ENCODE measurements at regions not wholly inside any gene's neighbourhood (a gene's known extent, or its start where the extent isn't known, plus 50 kb on each side); places are given as distances from the start of the nearest gene placed in this dataset.

GRCh38 chr4:115278830-115279229 lies 165.4 kb upstream of the NDST4 start:
- DNase-seq (no peak), ATAC-seq (ENCODE audit: poor library complexity) (no peak)
- Histone ChIP-seq H3K27ac (ENCODE audit: low read depth in 1 of 2, low read length in 2 of 2) (no peak overlapping the region), H3K36me3 (ENCODE audit: insufficient read depth, low read length) (no peaks in the 10 kb centered on the region), H3K9me3 (ENCODE audit: control insufficient read depth in 1 of 2, insufficient read depth in 1 of 2, low read length in 2 of 2) (peaks cover 0 to 3% of the 10 kb centered on the region in 2 experiments), H3K4me1 (ENCODE audit: insufficient read depth, low read length) (peaks cover 2% of the 10 kb centered on the region), H3K27me3 (ENCODE audit: control insufficient read depth in 1 of 2, insufficient read depth in 2 of 2, low read length in 2 of 2) (no peaks in the 10 kb centered on the region), H3K4me3 (ENCODE audit: low read length) (no peak overlapping the region)
- peaks cover 7% of the 10 kb centered on the region for H3K4me1 Mint-ChIP-seq (ENCODE audit: low read depth)
- no peaks in the 10 kb centered on the region for H3K36me3 Mint-ChIP-seq (ENCODE audit: low read depth)
- CTCF ChIA-PET = no interaction called here
- H3K4me3 Mint-ChIP-seq = no peak overlapping the region
- no peak for TF ChIP-seq CTCF (IDR thresholded peaks at IDR 0.05)
- no peak overlapping the region for H3K27ac Mint-ChIP-seq
- H3K9me3 Mint-ChIP-seq = no peaks in the 10 kb centered on the region
- intact Hi-C loops (cut with DNase I, micrococcal nuclease) = no loop called here
- POLR2A ChIA-PET = no interaction called here
- H3K27me3 Mint-ChIP-seq = no peaks in the 10 kb centered on the region

GRCh38 chr4:115275615-115276014 lies 162.2 kb upstream of the NDST4 start:
- Histone ChIP-seq H3K27ac (ENCODE audit: low read depth in 1 of 2, low read length in 2 of 2) (no peak overlapping the region), H3K9me3 (ENCODE audit: control insufficient read depth in 1 of 2, insufficient read depth in 1 of 2, low read length in 2 of 2) (peaks cover 0 to 3% of the 10 kb centered on the region in 2 experiments), H3K36me3 (ENCODE audit: insufficient read depth, low read length) (no peaks in the 10 kb centered on the region), H3K4me1 (ENCODE audit: insufficient read depth, low read length) (peaks cover 2% of the 10 kb centered on the region), H3K27me3 (ENCODE audit: control insufficient read depth in 1 of 2, insufficient read depth in 2 of 2, low read length in 2 of 2) (no peaks in the 10 kb centered on the region), H3K4me3 (ENCODE audit: low read length) (no peak overlapping the region)
- Mint-ChIP-seq H3K4me1 (ENCODE audit: low read depth) (peaks cover 12% of the 10 kb centered on the region), H3K9me3 (no peaks in the 10 kb centered on the region), H3K4me3 (no peak overlapping the region), H3K36me3 (ENCODE audit: low read depth) (no peaks in the 10 kb centered on the region), H3K27ac (no peak overlapping the region), H3K27me3 (no peaks in the 10 kb centered on the region)
- ChIA-PET POLR2A (no interaction called here), CTCF (no interaction called here)
- ATAC-seq (ENCODE audit: poor library complexity) (no peak), DNase-seq (peak in 1 of 14 experiments; percentile 9)
- intact Hi-C loops (cut with DNase I, micrococcal nuclease) = no loop called here
- TF ChIP-seq CTCF (IDR thresholded peaks at IDR 0.05) = no peak

GRCh38 chr4:115274545-115274944 lies 161.1 kb upstream of the NDST4 start:
- Mint-ChIP-seq H3K4me3 (no peak overlapping the region), H3K4me1 (ENCODE audit: low read depth) (peaks cover 12% of the 10 kb centered on the region), H3K27me3 (no peaks in the 10 kb centered on the region), H3K27ac (no peak overlapping the region), H3K9me3 (no peaks in the 10 kb centered on the region), H3K36me3 (ENCODE audit: low read depth) (no peaks in the 10 kb centered on the region)
- no peak for ATAC-seq (ENCODE audit: poor library complexity)
- Histone ChIP-seq H3K27ac (ENCODE audit: low read depth in 1 of 2, low read length in 2 of 2) (no peak overlapping the region), H3K27me3 (ENCODE audit: control insufficient read depth in 1 of 2, insufficient read depth in 2 of 2, low read length in 2 of 2) (no peaks in the 10 kb centered on the region), H3K9me3 (ENCODE audit: control insufficient read depth in 1 of 2, insufficient read depth in 1 of 2, low read length in 2 of 2) (peaks cover 0 to 3% of the 10 kb centered on the region in 2 experiments), H3K4me3 (ENCODE audit: low read length) (no peak overlapping the region), H3K4me1 (ENCODE audit: insufficient read depth, low read length) (peaks cover 2% of the 10 kb centered on the region), H3K36me3 (ENCODE audit: insufficient read depth, low read length) (no peaks in the 10 kb centered on the region)
- intact Hi-C loops (cut with DNase I, micrococcal nuclease) = no loop called here
- no peak for TF ChIP-seq CTCF (IDR thresholded peaks at IDR 0.05)
- DNase-seq = peak in 3 of 14 experiments; percentile 9 to 52 (median 11)
- ChIA-PET CTCF (no interaction called here), POLR2A (no interaction called here)
